Endodermal cell (in vitro differentiated cells): ENCODE measurements at regions not wholly inside any gene's neighbourhood (a gene's known extent, or its start where the extent isn't known, plus 50 kb on each side); places are given as distances from the start of the nearest gene placed in this dataset.
"Not testable (repeated sequence)": the region's sequence is repeated elsewhere in the genome, so short reads cannot be mapped to it uniquely, and the experiment has no call there.

ENCODE experiments used
- DNase-seq: peaks from one replicate; pipeline ENCODE4 v3.0.0-alpha.2; 2017
- H3K27ac ChIP-seq: 2 replicates; pipeline ENCODE4 v1.5.1; 2013; ENCODE audit warnings: mild to moderate bottlenecking, low read depth, low read length, moderate library complexity
- H3K27me3 ChIP-seq: 2 replicates; pipeline ENCODE4 v1.6.1; 2013; ENCODE audit warnings: mild to moderate bottlenecking, low read length, moderate library complexity; ENCODE audit not compliant: insufficient read depth, control insufficient read depth, poor library complexity, severe bottlenecking
- H3K36me3 ChIP-seq: 2 replicates; pipeline ENCODE4 v1.7.0; 2013; ENCODE audit warnings: mild to moderate bottlenecking, low read length, moderate library complexity; ENCODE audit not compliant: control insufficient read depth, insufficient read depth
- H3K4me1 ChIP-seq: one replicate; pipeline ENCODE4 v1.7.0; 2013; ENCODE audit warnings: low read length; ENCODE audit not compliant: control insufficient read depth, insufficient read depth
- H3K4me3 ChIP-seq: 2 replicates; pipeline ENCODE4 v1.5.1; 2013; ENCODE audit warnings: mild to moderate bottlenecking, low read length, moderate library complexity
- H3K9ac ChIP-seq: 2 replicates; pipeline ENCODE4 v1.6.1; 2013; ENCODE audit warnings: mild to moderate bottlenecking, low read length, moderate library complexity; ENCODE audit not compliant: poor library complexity, severe bottlenecking; ENCODE audit errors: extremely low read depth
- H3K9me3 ChIP-seq: 2 replicates; pipeline ENCODE4 v1.6.1; 2013; ENCODE audit warnings: mild to moderate bottlenecking, low read length, moderate library complexity; ENCODE audit not compliant: control insufficient read depth
- H3K27ac Mint-ChIP-seq: 2 replicates; pipeline ENCODE4 v1.8.0; 2020; ENCODE audit warnings: mixed read lengths
- H3K27me3 Mint-ChIP-seq: 2 replicates; pipeline ENCODE4 v1.8.0; 2021; ENCODE audit warnings: mild to moderate bottlenecking, mixed read lengths; ENCODE audit not compliant: insufficient read depth
- H3K36me3 Mint-ChIP-seq: 2 replicates; pipeline ENCODE4 v1.8.0; 2020; ENCODE audit warnings: low read depth, mixed read lengths
- H3K4me1 Mint-ChIP-seq: 2 replicates; pipeline ENCODE4 v1.8.0; 2020; ENCODE audit warnings: mixed read lengths
- H3K4me3 Mint-ChIP-seq: 2 replicates; pipeline ENCODE4 v1.8.0; 2020; ENCODE audit warnings: mild to moderate bottlenecking, moderate library complexity, mixed read lengths
- H3K9me3 Mint-ChIP-seq: 2 replicates; pipeline ENCODE4 v1.8.0; 2020; ENCODE audit warnings: mild to moderate bottlenecking, mixed read lengths
- CTCF ChIP-seq: fragments of 200-600 bp; sonication (generic); conservative IDR thresholded peaks from 2 replicates; pipeline ENCODE4 v1.5.0; 2021; ENCODE audit warnings: antibody characterized with exemption, mild to moderate bottlenecking
- WGBS, 2 experiments: methylation state at CpG; one replicate each; pipeline versions ENCODE4 v1.1.5 to v1.1.7; 2013; ENCODE audit warnings: missing lambda C conversion rate in 2 of 2, mixed read lengths in 1 of 2; ENCODE audit not compliant: insufficient coverage in 1 of 2, insufficient read length in 1 of 2; 5-methylcytosine and 5-hydroxymethylcytosine counted together

GRCh38 chr7:24395512-24395911 lies 111.5 kb downstream of the NPY start:
- TF ChIP-seq CTCF = no peak
- H3K27ac ChIP-seq = no peak overlapping the region
- Mint-ChIP-seq H3K27ac (no peak overlapping the region), H3K36me3 (no peaks in the 10 kb centered on the region), H3K9me3 (no peaks in the 10 kb centered on the region), H3K4me1 (peaks cover 37% of the 10 kb centered on the region), H3K4me3 (no peak overlapping the region), H3K27me3 (peaks cover 39% of the 10 kb centered on the region)
- no peak overlapping the region for H3K4me3 ChIP-seq
- peaks cover 6% of the 10 kb centered on the region for H3K4me1 ChIP-seq
- H3K36me3 ChIP-seq = no peaks in the 10 kb centered on the region
- H3K9me3 ChIP-seq = no peaks in the 10 kb centered on the region
- peaks cover 10% of the 10 kb centered on the region for H3K27me3 ChIP-seq
- 57 to 84% methylated on average over 2 to 3 of the region's 3 CpGs for WGBS, 2 experiments
- H3K9ac ChIP-seq = no peak overlapping the region
- DNase-seq = peak; percentile 68

GRCh38 chr7:24396387-24396786 lies 112.4 kb downstream of the NPY start:
- peaks cover 41% of the 10 kb centered on the region for H3K4me1 Mint-ChIP-seq

GRCh38 chr7:24401628-24402593 lies 117.9 kb downstream of the NPY start:
- H3K4me3 ChIP-seq = peak overlapping the region; percentile 57
- H3K9me3 ChIP-seq = no peaks in the 10 kb centered on the region
- DNase-seq = no peak
- no peak overlapping the region for H3K9ac ChIP-seq
- H3K27ac ChIP-seq = no peak overlapping the region
- no peaks in the 10 kb centered on the region for H3K4me1 ChIP-seq
- Mint-ChIP-seq H3K4me1 (peaks cover 42% of the 10 kb centered on the region), H3K4me3 (peak overlapping the region; percentile 52), H3K27ac (peak overlapping the region; percentile 81), H3K9me3 (no peaks in the 10 kb centered on the region), H3K36me3 (peaks cover 5% of the 10 kb centered on the region), H3K27me3 (peaks cover 43% of the 10 kb centered on the region)
- no peaks in the 10 kb centered on the region for H3K36me3 ChIP-seq
- WGBS, 2 experiments = 14 to 15% methylated on average over 4 to 12 of the region's 15 CpGs
- peak; percentile 67 for TF ChIP-seq CTCF
- H3K27me3 ChIP-seq = peaks cover 13% of the 10 kb centered on the region

More at GRCh38 chr7:24396387-24396786, 112.4 kb downstream of the NPY start:
- not testable (repeated sequence) for H3K9ac ChIP-seq, H3K27me3 ChIP-seq, DNase-seq, H3K36me3 Mint-ChIP-seq, H3K36me3 ChIP-seq, H3K4me1 ChIP-seq, H3K4me3 ChIP-seq, H3K9me3 ChIP-seq, H3K27ac ChIP-seq, H3K9me3 Mint-ChIP-seq
- peak overlapping the region; percentile 68 for H3K4me3 Mint-ChIP-seq
- H3K27ac Mint-ChIP-seq = peak overlapping the region; percentile 73
- WGBS, 2 experiments = 18% methylated on average over 12 of the region's 13 CpGs; no CpG with 5 or more reads in 1 of the 2 experiments
- peaks cover 39% of the 10 kb centered on the region for H3K27me3 Mint-ChIP-seq
